ENCODE measurements at regions not wholly inside any gene's neighbourhood (a gene's known extent, or its start where the extent isn't known, plus 50 kb on each side); places are given as distances from the start of the nearest gene placed in this dataset.

DNA sequence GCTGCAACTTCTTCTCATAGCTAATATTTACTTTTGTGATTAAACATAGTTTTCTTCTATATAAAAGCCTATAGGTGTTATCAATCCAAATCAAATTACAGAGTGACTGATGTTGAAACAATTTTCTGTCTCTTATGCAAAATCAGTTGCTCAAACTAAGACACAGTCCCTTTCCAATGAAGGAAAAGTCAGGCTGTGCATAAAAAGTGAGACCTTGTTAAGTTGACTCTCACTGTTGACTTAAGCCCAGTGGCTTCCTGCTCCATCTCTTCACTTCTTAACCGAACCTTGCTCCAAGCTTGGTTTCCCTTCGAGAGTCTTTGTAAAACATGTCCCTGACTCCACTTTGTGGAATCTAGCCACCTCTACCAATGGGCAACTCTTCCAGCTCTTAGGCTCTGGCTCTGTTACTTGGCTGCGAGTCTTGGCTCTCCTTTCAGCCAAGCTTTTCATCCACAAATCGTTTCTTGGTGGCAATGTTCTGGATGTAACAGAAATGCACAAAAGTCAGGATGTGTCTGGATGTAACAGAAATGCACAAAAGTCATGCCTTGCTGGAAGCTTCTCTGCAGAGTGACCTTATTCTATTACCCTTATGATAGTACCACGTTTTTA lies 118.9 kb downstream of the LIG4 start:
- no peak for TF ChIP-seq EZH2 (IDR thresholded peaks at IDR 0.05; ENCODE audit: low read depth)
- TF ChIP-seq, protein P1, sequence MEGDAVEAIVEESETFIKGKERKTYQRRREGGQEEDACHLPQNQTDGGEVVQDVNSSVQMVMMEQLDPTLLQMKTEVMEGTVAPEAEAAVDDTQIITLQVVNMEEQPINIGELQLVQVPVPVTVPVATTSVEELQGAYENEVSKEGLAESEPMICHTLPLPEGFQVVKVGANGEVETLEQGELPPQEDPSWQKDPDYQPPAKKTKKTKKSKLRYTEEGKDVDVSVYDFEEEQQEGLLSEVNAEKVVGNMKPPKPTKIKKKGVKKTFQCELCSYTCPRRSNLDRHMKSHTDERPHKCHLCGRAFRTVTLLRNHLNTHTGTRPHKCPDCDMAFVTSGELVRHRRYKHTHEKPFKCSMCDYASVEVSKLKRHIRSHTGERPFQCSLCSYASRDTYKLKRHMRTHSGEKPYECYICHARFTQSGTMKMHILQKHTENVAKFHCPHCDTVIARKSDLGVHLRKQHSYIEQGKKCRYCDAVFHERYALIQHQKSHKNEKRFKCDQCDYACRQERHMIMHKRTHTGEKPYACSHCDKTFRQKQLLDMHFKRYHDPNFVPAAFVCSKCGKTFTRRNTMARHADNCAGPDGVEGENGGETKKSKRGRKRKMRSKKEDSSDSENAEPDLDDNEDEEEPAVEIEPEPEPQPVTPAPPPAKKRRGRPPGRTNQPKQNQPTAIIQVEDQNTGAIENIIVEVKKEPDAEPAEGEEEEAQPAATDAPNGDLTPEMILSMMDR (conservative IDR thresholded peaks at IDR 0.05), result no peak
